Right ventricle myocardium superior (tissue), 1 donor: ENCODE measurements at regions not wholly inside any gene's neighbourhood (a gene's known extent, or its start where the extent isn't known, plus 50 kb on each side); places are given as distances from the start of the nearest gene placed in this dataset.

ENCODE experiments used
- ATAC-seq: fragments of 200-7000 bp; cut with Tn5 transposase; one replicate; pipeline ENCODE4 v1.9.1; 2020; ENCODE audit warnings: mild to moderate bottlenecking; ENCODE audit not compliant: poor library complexity
- DNase-seq: peaks from one replicate; pipeline ENCODE4 v3.0.0-alpha.2; 2020
- intact Hi-C: fragments of 100-400 bp; cut with DNase I; formaldehyde crosslinking; loops from one replicate; pipeline ENCODE4 v1.11.2; 2022
- donor health status: DM: no; HTN: yes; CAD: no; lungs with severe emphysema.

DNA sequence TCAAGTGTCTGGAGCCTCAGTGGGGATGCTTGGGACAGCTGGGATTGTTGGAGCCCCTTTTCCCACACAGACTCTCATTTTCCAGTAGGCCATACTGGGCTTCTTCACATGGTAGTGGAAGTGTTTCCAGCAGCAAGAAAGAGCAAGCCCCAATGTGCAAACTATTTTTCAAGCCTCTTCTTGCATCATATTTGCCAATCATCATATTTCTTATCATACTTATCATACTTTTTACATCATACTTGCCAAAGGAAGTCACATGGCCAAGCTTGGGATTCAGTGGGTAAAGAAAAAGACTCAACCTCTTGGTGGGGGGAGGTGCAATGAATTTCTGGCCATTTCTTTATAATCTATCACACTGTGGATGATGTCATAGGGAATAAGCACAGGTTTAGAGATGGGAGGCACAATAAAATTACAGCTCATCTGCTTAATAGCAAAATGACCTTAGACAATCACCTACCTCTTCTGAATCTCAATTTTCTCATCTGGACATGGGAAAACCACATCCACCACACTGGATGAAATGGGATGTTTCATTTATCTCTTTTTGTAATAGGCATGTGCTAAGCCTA is 174.2 kb downstream of the MID1IP1 start:
- ATAC-seq = no peak
- intact Hi-C loops = no loop called here
- DNase-seq = no peak

DNA sequence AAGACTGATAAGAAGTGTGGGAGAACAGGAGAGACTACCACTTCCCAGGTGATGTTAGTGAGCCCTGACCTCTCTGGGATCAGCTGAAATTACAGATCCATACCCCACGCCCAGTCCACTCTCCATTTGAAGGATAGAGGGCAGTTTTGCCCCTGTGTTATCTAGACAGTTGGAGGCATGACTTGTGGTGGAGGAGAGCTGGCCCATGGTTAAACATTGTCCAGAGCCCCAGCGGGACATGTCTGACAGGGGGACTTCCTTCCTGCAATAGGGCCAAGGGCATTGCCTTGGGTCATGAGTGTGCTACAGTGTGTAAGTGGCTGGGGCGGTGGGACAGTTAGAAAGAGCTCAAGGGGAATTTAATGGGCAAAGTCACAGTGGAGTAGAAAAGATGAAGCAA is 181.1 kb downstream of the MID1IP1 start:
- intact Hi-C loops = no loop called here
- no peak for ATAC-seq
- DNase-seq = no peak

DNA sequence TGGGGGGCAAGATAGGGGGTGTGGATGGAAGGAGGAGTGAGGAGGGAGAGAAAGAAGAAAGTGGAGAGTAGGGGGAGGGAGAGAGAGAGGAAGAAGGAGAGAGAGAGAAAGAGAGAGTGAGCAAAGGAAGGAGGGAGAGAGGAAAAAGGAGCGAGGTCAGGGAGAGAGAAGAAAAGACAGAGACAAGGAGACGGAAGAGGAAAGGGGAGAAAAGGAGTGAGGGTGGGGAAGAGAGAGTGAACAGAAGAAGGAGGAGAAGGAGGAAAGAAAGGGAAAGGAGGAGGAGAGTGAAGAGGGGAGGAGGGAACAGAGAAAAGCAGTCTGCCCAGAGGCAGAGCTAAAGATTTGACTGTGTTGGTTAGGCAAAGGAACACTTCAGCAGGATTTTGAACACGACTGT is 181.6 kb downstream of the MID1IP1 start:
- DNase-seq = no peak
- intact Hi-C loops = no loop called here
- ATAC-seq = no peak

DNA sequence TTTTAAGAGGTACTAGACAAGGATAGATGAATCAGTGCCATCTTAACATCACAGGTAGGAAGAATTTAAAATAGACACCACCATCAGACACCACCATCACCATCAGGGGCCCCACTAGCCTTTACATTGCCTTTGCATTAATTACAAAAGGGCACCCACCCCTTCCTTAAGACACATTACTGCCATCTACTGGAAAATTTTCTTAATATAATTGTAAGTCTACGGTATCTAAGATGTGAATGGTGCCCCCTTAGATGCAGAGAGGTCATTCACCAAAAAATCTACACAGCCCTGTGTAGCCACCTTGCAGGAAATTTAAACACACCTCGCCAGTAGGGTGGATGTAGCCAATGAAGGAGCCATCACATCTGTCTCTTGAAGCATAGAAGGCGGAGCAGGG is 184.1 kb downstream of the MID1IP1 start:
- DNase-seq (no peak), ATAC-seq (peak; percentile 36)
- intact Hi-C loops = loop anchor here (5.0 kb wide), 1 partner anchor 183 kb away; the partner anchor contains the start of gene MID1IP1

DNA sequence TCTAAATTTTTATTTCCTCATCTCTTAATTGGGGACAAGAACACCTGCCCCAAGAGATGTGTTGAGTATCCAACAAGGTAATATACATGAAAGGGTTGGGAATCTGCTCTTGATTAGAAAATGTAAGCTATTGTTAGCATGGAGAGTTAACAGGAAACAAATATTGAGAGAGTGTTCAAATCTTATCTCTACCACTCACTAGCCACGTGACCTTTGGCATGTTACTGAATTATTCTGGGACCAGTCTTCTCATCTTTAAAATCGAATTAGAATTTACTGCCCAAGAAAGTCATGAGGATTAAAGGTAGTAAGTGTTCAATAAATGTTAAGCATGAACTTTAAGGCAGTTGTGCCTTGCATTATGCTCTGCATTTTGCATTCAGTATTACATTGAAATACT is 184.7 kb downstream of the MID1IP1 start:
- ATAC-seq = no peak
- no peak for DNase-seq
- intact Hi-C loops = loop anchor here (5.0 kb wide), 1 partner anchor 184 kb away; the partner anchor contains the start of gene MID1IP1

DNA sequence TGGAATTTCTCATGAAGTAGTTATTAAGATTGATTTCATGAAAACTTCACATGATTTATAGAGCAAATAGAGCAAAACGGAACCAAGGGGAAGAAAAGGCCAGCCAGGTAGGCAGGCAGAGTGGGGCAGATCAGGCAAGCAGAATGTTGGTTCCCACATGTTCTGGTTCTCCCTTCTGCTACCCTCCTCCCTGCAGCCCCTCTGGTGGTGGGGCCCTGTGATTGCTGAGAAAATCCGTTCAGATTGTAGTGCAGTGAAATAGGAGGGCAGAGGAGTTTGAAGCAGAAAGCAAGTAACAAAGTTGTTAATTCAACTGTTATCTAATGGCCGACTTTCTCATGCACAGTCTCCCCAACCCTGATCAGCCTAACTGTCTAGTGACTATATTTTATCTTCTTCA is 185.3 kb downstream of the MID1IP1 start:
- intact Hi-C loops = loop anchor here (5.0 kb wide), 1 partner anchor 184 kb away; the partner anchor contains the start of gene MID1IP1
- ATAC-seq = no peak
- DNase-seq = no peak

DNA sequence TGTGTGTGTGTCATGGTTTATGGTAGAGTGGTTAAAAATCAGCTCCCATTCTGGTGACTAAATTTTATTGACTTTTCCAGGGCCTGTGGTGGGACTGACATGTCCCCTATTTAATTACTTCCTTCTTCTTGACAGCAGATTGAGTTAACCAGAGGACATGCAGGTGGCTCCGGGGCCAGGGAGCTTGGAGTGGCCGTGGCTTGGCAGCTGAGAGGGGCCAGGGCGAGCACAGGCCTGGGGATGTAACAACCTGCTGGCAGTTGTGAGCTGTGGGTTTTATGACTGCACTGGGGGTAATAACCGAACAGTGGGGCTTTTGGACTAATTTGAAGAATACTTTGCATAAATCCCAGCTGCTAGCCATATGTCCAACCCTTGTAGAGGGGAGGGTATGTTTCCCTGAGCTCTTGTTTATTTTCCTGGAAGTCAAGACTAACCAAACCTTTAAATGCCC is 186.0 kb downstream of the MID1IP1 start:
- ATAC-seq (no peak), DNase-seq (no peak)
- intact Hi-C loops = loop anchor here (5.0 kb wide), 1 partner anchor 185 kb away; the partner anchor contains the start of gene MID1IP1

DNA sequence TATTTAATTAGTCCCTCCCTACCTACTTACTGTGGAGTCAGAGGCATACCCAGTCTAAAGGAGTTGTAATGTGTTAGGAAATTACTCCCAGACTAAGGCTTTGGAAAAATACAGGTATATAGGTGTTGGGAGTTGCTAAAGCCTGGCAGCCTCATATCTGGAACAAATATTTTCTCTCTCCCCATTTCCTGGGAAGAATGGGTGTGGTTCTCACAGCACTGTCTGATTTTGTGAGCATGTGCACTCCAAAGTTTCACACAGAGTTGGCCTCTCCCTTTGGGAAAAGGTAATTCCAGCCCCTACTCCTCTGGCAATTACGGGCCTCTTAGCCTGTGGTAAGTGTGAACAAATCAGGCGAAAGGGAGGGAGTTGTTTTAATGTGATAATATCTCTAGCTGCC is 187.0 kb downstream of the MID1IP1 start:
- intact Hi-C loops = loop anchor here (5.0 kb wide), 1 partner anchor 186 kb away; the partner anchor contains the start of gene MID1IP1
- DNase-seq (no peak), ATAC-seq (no peak)

DNA sequence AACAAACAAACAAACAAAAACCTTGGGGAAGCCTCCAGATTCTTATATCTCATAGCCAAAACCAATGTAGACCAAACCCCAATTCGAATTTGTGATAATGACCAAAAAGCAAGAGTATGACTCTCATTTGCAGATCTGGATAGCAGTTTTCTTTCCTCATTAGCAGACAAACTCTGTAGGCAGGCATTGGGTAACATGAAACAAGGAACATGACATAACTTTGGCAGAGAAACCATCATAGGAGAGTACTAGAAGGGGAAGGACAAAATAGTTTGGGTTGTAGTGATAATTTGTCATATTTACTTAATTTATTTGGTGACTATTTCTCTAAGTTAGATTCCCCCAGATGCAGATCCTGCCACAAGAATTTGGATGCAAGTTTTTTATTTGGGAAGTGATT is 187.8 kb downstream of the MID1IP1 start:
- intact Hi-C loops = loop anchor here (5.0 kb wide), 1 partner anchor 187 kb away; the partner anchor contains the start of gene MID1IP1
- no peak for DNase-seq
- ATAC-seq = no peak

DNA sequence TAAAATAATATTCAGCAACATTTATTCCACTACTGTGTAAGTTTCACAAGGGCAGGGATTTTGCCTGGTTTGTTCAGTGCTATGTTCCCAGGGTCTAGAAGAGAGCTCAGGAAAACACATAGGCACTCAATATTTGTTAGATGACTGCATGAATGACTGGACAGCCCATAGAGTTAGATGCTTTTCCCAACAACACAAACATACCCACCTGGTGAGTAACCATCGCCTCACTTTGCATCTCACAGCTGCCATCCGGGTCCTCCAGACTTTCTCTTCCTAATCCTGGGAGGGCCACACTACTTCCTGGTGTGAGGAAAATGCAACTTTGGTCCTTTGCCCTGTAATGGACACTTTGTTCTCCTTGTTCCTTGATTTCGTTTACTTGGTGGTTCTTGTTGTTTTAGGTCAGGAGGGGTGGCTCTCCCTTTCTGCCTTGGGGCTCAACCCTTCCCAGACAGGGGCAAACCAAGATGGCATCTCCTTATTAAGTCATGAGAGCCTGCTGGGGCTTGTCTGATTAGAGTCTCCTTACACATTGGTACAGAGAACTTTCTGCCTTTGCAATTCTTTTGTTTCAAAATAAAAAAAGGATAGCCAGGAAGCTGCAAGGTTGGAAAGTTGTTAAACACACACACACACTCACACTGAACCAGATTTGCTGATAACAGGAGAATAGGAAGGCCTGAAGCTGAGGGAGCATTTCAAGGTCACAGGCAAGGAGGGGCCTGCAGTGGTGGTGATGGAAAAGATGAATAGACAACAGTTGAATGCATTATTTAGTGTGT is 190.6 kb downstream of the MID1IP1 start:
- intact Hi-C loops = no loop called here
- DNase-seq (no peak), ATAC-seq (no peak)

DNA sequence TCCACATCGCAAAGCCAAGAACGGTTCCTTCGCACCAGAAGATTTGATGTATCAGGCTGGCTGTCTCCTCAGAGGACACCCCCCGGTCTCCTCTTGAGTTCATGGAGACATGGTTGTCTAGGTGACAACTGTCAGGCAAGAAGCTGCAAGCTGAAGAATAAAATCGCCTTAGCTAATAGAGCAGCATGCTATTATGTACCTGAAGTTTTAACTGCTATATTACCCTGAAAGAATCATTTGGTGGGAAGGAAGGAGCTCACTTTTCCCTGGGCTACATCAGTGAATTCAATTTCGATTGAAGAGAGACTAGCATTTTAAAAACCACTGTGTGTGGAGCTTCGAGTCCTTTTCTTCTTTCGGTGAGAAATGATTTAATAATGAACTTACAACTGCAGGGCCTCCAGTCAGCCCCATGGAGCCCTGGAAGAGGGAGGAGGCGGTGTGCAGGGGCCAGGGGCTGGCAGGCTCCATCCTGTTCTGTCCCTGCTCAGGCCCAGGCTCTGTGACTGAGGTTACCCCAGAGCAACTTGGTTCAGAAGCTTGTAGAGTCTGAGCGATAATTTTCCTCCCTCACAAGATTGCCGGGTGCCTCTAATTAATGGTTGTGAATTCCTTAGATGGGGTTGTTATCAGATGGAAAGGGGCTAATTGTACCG is 191.3 kb downstream of the MID1IP1 start:
- ATAC-seq = no peak
- no peak for DNase-seq
- intact Hi-C loops = no loop called here

DNA sequence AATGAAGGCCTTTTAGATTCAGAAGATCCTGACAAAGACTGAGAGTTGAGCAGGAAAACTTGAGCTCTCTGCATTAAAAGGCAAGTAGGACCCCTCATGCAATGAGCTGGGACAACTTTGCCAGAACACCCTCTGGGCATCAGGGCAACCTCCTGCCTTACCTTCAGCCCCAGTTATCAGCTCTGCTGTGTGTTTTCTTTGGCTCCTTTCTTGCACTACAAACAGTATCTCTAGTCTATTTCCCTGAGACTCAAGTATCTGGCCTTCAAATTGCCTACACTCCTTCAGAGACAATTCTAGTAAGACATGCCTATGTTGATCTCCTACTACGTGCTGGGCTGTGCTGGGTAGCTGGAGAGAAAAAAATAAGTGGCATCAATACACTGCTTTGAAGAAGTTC is 192.2 kb downstream of the MID1IP1 start:
- no peak for DNase-seq
- ATAC-seq = no peak
- intact Hi-C loops = no loop called here

DNA sequence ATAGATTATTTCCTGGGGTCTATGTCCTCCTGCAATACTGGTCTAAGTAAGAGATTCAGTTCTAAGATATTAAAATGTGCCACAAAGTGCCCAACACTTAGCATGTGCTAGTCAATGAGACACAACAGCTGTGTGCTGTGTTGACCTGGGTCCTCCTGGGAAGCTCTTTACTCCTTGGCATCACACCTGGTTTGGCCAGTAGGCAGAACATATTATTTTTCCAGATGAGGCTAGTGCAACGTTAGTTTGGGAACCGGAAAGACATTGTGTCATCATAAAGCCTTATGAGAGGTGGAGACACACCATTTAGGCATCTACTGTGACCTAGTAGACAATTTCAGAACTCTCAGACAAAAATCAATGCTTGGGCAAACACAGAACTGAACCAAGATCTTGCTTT is 197.8 kb downstream of the MID1IP1 start:
- no peak for ATAC-seq
- no peak for DNase-seq
- intact Hi-C loops = no loop called here

DNA sequence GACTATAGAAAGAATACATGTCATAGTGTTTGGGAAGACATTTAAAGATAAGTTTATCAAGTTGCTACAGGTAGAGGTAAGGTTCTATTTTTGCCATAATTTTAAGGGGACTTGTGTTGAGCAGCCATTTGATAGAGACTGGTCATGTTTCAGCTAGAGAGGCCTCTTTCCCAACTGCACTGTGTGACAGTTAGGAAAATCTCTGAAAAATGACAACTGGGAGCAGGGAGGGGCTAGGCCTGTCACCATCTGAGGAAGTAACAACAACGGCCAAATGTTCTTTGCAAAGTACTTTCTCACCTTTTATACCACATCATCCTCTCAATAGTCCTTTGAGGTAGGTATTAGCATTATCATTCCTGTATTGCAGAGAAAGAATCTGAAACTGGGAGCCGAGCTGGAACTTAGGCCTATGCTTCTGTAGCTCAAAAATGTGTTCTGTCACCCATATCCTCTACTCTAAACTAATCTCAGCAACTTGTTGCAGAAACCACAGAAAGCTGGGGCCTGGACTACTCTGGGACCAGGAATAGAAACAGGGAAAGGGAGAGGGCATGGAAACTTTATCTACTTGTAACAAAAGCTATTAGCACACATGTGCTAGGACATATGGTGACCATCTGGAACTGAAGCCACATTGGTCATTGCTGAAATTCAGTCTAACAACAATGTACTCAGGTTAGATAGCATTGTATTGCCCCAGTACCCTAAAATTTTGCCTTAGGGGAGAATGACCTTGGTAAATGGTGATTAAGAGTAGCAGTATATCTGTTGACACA is 198.9 kb downstream of the MID1IP1 start:
- no peak for DNase-seq
- intact Hi-C loops = no loop called here
- no peak for ATAC-seq

DNA sequence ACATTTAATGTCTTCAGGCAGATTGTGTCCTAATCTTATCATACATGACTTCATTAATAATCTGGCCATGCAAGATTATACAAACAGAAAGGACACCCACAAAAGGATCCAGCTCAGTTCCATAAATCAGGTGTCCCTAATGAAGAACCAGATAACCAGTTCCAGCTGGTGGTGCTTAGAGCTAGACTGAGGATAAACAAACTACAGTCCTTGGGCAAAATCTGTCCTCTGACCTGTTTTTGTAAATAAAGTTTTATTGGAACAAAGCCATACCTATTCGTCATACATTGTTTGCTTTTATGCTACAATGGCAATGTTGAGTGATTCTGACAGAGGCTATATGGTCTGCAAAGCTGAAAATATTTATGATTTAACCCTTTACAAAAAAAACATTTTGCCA is 199.5 kb downstream of the MID1IP1 start:
- intact Hi-C loops = no loop called here
- DNase-seq (no peak), ATAC-seq (no peak)

DNA sequence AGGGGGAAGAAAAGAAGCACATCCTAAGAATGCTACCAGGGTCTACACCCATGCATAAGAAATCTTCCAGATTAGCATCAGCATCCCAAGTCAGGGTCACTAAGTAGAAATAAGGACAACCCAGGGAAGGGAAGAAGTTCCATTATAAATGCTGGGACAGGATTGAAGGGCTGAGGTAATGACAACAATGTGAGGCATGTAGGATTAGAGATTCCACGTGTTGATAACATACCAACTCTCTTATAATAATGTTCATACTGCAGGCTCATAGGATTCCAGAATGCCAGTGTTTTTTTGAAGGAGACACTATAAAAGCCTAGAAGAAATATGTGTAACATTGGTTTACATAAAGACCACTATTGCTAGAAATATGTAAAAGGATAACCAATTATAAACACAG is 201.2 kb downstream of the MID1IP1 start:
- intact Hi-C loops = no loop called here
- no peak for ATAC-seq

DNA sequence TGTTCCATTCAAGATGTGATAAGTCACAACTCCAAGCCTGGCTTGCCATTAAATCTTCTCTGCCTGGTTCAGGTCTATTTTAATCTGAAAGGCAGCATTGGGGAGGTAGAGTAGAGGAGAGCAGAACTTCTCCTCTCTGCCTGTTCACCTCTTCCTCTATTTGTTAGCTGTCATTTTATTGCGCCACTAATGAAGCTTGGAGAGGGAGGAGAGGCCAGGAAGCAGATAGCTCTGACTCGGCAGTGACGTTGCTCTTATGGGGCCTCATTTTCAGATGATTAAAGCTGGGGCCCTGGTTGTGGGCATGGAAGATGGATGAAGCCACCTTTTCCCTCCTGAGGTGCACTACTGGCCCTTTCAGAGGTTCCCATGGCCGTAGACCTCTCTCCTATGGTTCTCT is 207.3 kb downstream of the MID1IP1 start:
- DNase-seq (no peak), ATAC-seq (no peak)
- intact Hi-C loops = no loop called here

More for the DNA sequence above, 201.2 kb downstream of the MID1IP1 start:
- DNase-seq = no peak

DNA sequence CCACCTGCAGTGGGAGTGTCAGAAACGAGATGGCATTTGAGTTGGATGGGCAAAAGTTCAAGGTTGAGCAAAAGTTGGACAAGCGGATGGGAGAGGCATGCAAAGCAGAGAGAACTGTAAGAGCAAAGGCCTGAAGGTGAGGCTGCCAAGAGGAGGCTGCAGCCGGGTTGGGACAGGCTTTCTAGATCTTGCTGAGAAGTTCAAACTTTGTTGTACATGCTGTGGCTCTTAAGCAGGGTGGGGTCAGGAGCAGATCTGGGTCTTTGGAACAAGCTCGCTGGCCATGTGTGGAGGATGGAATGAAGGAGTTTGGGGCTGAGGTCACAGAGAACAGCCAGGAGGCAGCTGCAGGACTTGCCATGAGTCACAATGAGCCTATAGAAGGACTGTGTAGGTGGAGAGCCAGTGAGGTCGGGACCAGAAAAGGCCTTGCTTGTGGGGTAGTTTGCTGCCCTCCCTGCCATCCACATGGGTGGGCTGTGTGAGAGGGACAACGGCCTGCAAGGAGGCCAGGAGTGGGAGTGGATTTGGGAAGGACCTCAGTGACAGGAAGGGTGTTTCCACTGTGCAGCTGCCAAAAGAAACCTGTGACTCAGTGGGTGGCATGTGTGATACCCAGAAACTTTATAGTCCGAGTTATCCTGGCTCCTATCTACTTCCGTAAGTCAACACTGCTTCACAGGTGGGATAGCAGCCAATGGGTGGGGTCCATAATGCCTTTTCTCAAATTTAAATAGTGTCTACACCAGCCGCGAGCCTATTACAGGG is 210.4 kb downstream of the MID1IP1 start:
- DNase-seq = no peak
- intact Hi-C loops = no loop called here

More for the DNA sequence above, 210.4 kb downstream of the MID1IP1 start:
- ATAC-seq = no peak
